Heart left ventricle (tissue), 13 donors: ENCODE measurements at regions not wholly inside any gene's neighbourhood (a gene's known extent, or its start where the extent isn't known, plus 50 kb on each side); places are given as distances from the start of the nearest gene placed in this dataset.

Experiments
- CTCF ChIP-seq, 12 donors: fragments of 200-600 bp; sonication (generic) in 4 of 12; IDR thresholded peaks; one replicate each; pipeline versions ENCODE4 v1.5.0 to v1.8.0; 2018 to 2022; ENCODE audit warnings: antibody characterized with exemption in 12 of 12, mild to moderate bottlenecking in 5 of 12
- POLR2A ChIP-seq, 2 donors: fragments of 450-650 bp; IDR thresholded peaks; one replicate each; pipeline ENCODE4 v1.6.1; 2017; ENCODE audit warnings: antibody characterized with exemption in 2 of 2, mild to moderate bottlenecking in 2 of 2, moderate library complexity in 2 of 2
- donor health status: ischemic (EF 13 %, LVEDD 7.1; RV severe dilation, severe dysfunction).
- donor health status: DM: no; HTN: yes; CAD: no.
- donor health status: DM: no; HTN: no; CAD: no.
- donor health status: ischemic (EF 25% LVEDD 6.9; RV normal size, moderate dysfunction).
- donor health status: ischemic (EF 25% LVEDD 5.7; RV mildly dilated, moderate dysfunction).
- donor health status: ischemic (EF 35%, LVEDD 5.7; RV mildly dilated, moderate dysfunction).
- donor health status: nonischemic (EF 11% LVEDD 7.7; RV severe dilation, severe dysfunction).
- donor health status: DM: yes; HTN: yes; CAD: no.
- donor health status: PGD.
- donor health status: ischemic (EF 29% LVEDD 5.4; RV normal size, mild dysfunction).
- donor health status: nonischemic (EF 23%, LVEDD 6.1; RV moderate dilation, normal function).

- no peak for TF ChIP-seq CTCF (IDR thresholded peaks at IDR 0.05)
- TF ChIP-seq POLR2A (IDR thresholded peaks at IDR 0.05): no peak
Observed at GRCh38 chr13:100933841-100934240, 259.2 kb upstream of the TMTC4 start.
